Small intestine (tissue), 7 donors: ENCODE measurements at regions not wholly inside any gene's neighbourhood (a gene's known extent, or its start where the extent isn't known, plus 50 kb on each side); places are given as distances from the start of the nearest gene placed in this dataset.
"Not testable (repeated sequence)": the region's sequence is repeated elsewhere in the genome, so short reads cannot be mapped to it uniquely, and the experiment has no call there.

ENCODE experiments used
- DNase-seq, 2 donors: peaks; one replicate each; pipeline versions ENCODE4 v3.0.0 to v3.0.0-alpha.2; 2013
- FAIRE-seq: peaks from 2 replicates; lab custom pipeline; 2012; peaks lifted over from hg19 to GRCh38; lab: Jason Lieb, UNC
- H3K27ac ChIP-seq, 3 donors: one replicate each; pipeline ENCODE4 v1.5.1; 2013; ENCODE audit warnings: low read length in 2 of 3, mild to moderate bottlenecking in 2 of 3, control low read depth in 1 of 3, inconsistent platforms in 1 of 3, low read depth in 1 of 3, moderate library complexity in 1 of 3
- H3K27me3 ChIP-seq, 3 donors: one replicate each; pipeline ENCODE4 v1.6.1; 2013; ENCODE audit warnings: low read length in 3 of 3, inconsistent platforms in 1 of 3; ENCODE audit not compliant: control insufficient read depth in 3 of 3, insufficient read depth in 3 of 3
- H3K36me3 ChIP-seq, 3 donors: one replicate each; pipeline ENCODE4 v1.6.1; 2013; ENCODE audit warnings: low read length in 3 of 3, inconsistent platforms in 1 of 3, low read depth in 1 of 3, mild to moderate bottlenecking in 1 of 3, moderate library complexity in 1 of 3; ENCODE audit not compliant: control insufficient read depth in 3 of 3, insufficient read depth in 2 of 3
- H3K4me1 ChIP-seq, 3 donors: one replicate each; pipeline ENCODE4 v1.6.1; 2013; ENCODE audit warnings: low read length in 2 of 3, inconsistent platforms in 1 of 3, low read depth in 1 of 3, mild to moderate bottlenecking in 1 of 3, moderate library complexity in 1 of 3; ENCODE audit not compliant: control insufficient read depth in 3 of 3, insufficient read depth in 2 of 3
- H3K4me3 ChIP-seq, 3 donors: one replicate each; pipeline ENCODE4 v1.5.1; 2013; ENCODE audit warnings: low read length in 3 of 3, control low read depth in 1 of 3, inconsistent platforms in 1 of 3, low read depth in 1 of 3, mild to moderate bottlenecking in 1 of 3, moderate library complexity in 1 of 3
- H3K9me3 ChIP-seq, 2 donors: one replicate each; pipeline ENCODE4 v1.6.1; 2013; ENCODE audit warnings: low read depth in 1 of 2, low read length in 1 of 2; ENCODE audit not compliant: control insufficient read depth in 2 of 2, insufficient read depth in 1 of 2
- WGBS, 3 donors: extraction: QIAGEN DNeasy Blood & Tissue Kit; methylation state at CpG; one replicate each; pipeline ENCODE4 v1.1.7; 2013; 5-methylcytosine and 5-hydroxymethylcytosine counted together
- donor health status: healthy with polysubstance abuse.
- donor health status: control.
- donor health status: control.
- donor health status: Bipolar disorder and iron deficiency.
- donor health status: healthy.

DNA sequence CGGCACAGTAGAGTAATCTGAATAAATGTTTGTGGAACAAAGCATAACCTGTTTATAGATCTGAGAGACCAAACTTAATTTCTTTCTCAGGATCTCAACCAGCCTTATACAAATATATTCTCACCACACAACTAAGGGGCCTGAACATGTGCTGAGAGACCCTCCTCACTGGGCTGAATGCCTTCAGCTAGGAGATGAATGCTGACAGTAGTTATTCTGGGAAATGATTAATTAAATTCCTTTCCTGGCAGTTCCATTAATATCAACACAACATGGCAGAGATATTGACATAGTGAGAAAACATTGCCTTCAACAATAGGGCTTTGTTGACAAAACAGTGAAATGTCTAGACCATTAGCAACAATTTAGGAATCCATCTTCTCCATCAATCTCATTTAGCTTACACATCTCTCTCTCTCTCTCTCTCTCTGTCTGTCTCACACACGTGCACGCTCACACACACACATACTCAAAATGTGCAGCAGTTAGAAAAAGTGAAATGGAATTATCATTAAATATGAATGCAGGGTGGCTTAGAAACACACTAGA is 780.8 kb upstream of the CDH8 start:
- no peaks in the 10 kb centered on the region for H3K4me1 ChIP-seq
- no peaks in the 10 kb centered on the region for H3K27me3 ChIP-seq
- H3K27ac ChIP-seq: no peak overlapping the region
- peaks cover 0 to 2% of the 10 kb centered on the region in 2 donors for H3K9me3 ChIP-seq
- H3K36me3 ChIP-seq: no peaks in the 10 kb centered on the region
- WGBS, 3 donors: 46 to 68% (median 60%) methylated on average over 3 of the region's 3 CpGs
- no peak for DNase-seq
- H3K4me3 ChIP-seq: no peak overlapping the region
- no peak for FAIRE-seq

GRCh38 chr16:62814891-62815290 is 778.7 kb upstream of the CDH8 start:
- WGBS, 3 donors: 59 to 87% (median 73%) methylated on average over 2 of the region's 2 CpGs
- Histone ChIP-seq H3K4me1 (no peaks in the 10 kb centered on the region), H3K4me3 (no peak overlapping the region), H3K27me3 (no peaks in the 10 kb centered on the region), H3K27ac (no peak overlapping the region), H3K9me3 (peaks cover 0 to 2% of the 10 kb centered on the region in 2 donors), H3K36me3 (no peaks in the 10 kb centered on the region)
- DNase-seq (no peak), FAIRE-seq (no peak)

GRCh38 chr16:62805221-62805857 is 769.1 kb upstream of the CDH8 start:
- Histone ChIP-seq H3K4me1 (no peaks in the 10 kb centered on the region), H3K36me3 (no peaks in the 10 kb centered on the region), H3K4me3 (no peak overlapping the region), H3K27me3 (no peaks in the 10 kb centered on the region), H3K27ac (no peak overlapping the region), H3K9me3 (no peaks in the 10 kb centered on the region)
- DNase-seq (no peak), FAIRE-seq (no peak)
- WGBS, 3 donors: 63 to 77% (median 64%) methylated on average over 4 of the region's 4 CpGs

- FAIRE-seq (no peak), DNase-seq (no peak)
- no peaks in the 10 kb centered on the region for H3K4me1 ChIP-seq
- H3K36me3 ChIP-seq: no peaks in the 10 kb centered on the region
- H3K27me3 ChIP-seq: no peaks in the 10 kb centered on the region
- no peaks in the 10 kb centered on the region for H3K9me3 ChIP-seq
- no peak overlapping the region for H3K4me3 ChIP-seq
- H3K27ac ChIP-seq: no peak overlapping the region
These were observed 758.5 kb upstream of the CDH8 start for GRCh38 chr16:62794724-62795123.

GRCh38 chr16:62780081-62780480 is 743.8 kb upstream of the CDH8 start:
- H3K4me1 ChIP-seq, H3K9me3 ChIP-seq, H3K4me3 ChIP-seq, H3K27me3 ChIP-seq, FAIRE-seq, H3K27ac ChIP-seq, H3K36me3 ChIP-seq, DNase-seq: not testable (repeated sequence)
- 59 to 78% (median 64%) methylated on average over 3 of the region's 3 CpGs for WGBS, 3 donors

GRCh38 chr16:62764572-62764971 is 728.3 kb upstream of the CDH8 start:
- no peaks in the 10 kb centered on the region for H3K27me3 ChIP-seq
- H3K4me3 ChIP-seq: no peak overlapping the region
- no peak overlapping the region for H3K27ac ChIP-seq
- H3K36me3 ChIP-seq: no peaks in the 10 kb centered on the region
- no peaks in the 10 kb centered on the region for H3K4me1 ChIP-seq
- WGBS, 3 donors: 56 to 74% (median 59%) methylated on average over 2 of the region's 2 CpGs
- no peak for DNase-seq
- no peak for FAIRE-seq
- no peaks in the 10 kb centered on the region for H3K9me3 ChIP-seq

GRCh38 chr16:62760398-62760797 is 724.2 kb upstream of the CDH8 start:
- no peak overlapping the region for H3K4me3 ChIP-seq
- FAIRE-seq (no peak), DNase-seq (no peak)
- H3K27me3 ChIP-seq: no peaks in the 10 kb centered on the region
- H3K4me1 ChIP-seq: no peaks in the 10 kb centered on the region
- no peak overlapping the region for H3K27ac ChIP-seq
- no peaks in the 10 kb centered on the region for H3K9me3 ChIP-seq
- no peaks in the 10 kb centered on the region for H3K36me3 ChIP-seq

DNA sequence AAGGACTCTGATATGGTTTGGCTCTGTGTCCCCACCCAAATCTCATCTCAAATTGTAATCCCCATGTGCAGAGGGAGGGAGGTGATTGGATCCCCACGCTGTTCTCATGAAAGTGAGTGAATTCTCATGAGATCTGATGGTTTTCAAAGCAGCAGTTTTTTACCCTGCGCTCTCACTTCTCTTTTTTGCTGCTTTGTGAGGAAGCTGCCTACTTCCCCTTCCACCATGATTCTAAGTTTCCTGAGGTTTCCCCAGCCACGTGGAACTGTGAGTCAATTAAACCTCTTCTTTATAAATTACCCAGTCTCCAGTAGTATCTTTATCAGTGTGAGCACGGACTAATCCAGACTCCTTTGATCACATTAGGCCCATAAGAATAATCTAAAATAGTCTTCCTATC is 719.7 kb upstream of the CDH8 start:
- Histone ChIP-seq H3K27ac (no peak overlapping the region), H3K4me1 (no peaks in the 10 kb centered on the region), H3K9me3 (no peaks in the 10 kb centered on the region), H3K4me3 (no peak overlapping the region), H3K36me3 (no peaks in the 10 kb centered on the region), H3K27me3 (no peaks in the 10 kb centered on the region)
- 41 to 59% (median 55%) methylated on average over 4 of the region's 4 CpGs for WGBS, 3 donors
- DNase-seq: no peak
- no peak for FAIRE-seq

- 68 to 87% (median 75%) methylated on average over 3 of the region's 3 CpGs for WGBS, 3 donors
- no peak for DNase-seq
- H3K27ac ChIP-seq: no peak overlapping the region
- FAIRE-seq: no peak
- no peaks in the 10 kb centered on the region for H3K9me3 ChIP-seq
- H3K27me3 ChIP-seq: no peaks in the 10 kb centered on the region
- no peaks in the 10 kb centered on the region for H3K36me3 ChIP-seq
- no peaks in the 10 kb centered on the region for H3K4me1 ChIP-seq
- H3K4me3 ChIP-seq: no peak overlapping the region
These were observed 716.6 kb upstream of the CDH8 start for GRCh38 chr16:62752854-62753253.
